GM12873 (cell line): ENCODE measurements at regions not wholly inside any gene's neighbourhood (a gene's known extent, or its start where the extent isn't known, plus 50 kb on each side); places are given as distances from the start of the nearest gene placed in this dataset.

ENCODE experiments used
- CTCF ChIP-seq: IDR thresholded peaks from 2 replicates; pipeline ENCODE4 v1.5.1; 2012; ENCODE audit warnings: low read depth, mild to moderate bottlenecking, moderate library complexity, low read length, control low read depth; ENCODE audit not compliant: insufficient read depth; ENCODE audit errors: missing control alignments

GRCh38 chr12:131513606-131514005 is 197.3 kb upstream of the SFSWAP start:
- TF ChIP-seq CTCF: no peak

GRCh38 chr12:131521326-131521725 is 189.6 kb upstream of the SFSWAP start:
- TF ChIP-seq CTCF: no peak

- TF ChIP-seq CTCF: no peak
Measured at GRCh38 chr12:131525795-131526508, 184.9 kb upstream of the SFSWAP start.

- no peak for TF ChIP-seq CTCF
Measured at GRCh38 chr12:131527092-131527491, 183.8 kb upstream of the SFSWAP start.

- TF ChIP-seq CTCF: no peak
Measured at GRCh38 chr12:131527736-131528135, 183.2 kb upstream of the SFSWAP start.

- TF ChIP-seq CTCF: no peak
Measured at GRCh38 chr12:131528144-131528543, 182.7 kb upstream of the SFSWAP start.

GRCh38 chr12:131528667-131529066 is 182.2 kb upstream of the SFSWAP start:
- no peak for TF ChIP-seq CTCF
